ENCODE measurements at regions not wholly inside any gene's neighbourhood (a gene's known extent, or its start where the extent isn't known, plus 50 kb on each side); places are given as distances from the start of the nearest gene placed in this dataset.

GRCh38 chr10:36519909-36520308, 605.5 kb upstream of the ANKRD30A start:
- DNase-seq (ENCODE audit: low read depth, low spot score) (no peak), ATAC-seq (no peak)
- Histone ChIP-seq H2AFZ (ENCODE audit: low read depth, low read length, poor library complexity, severe bottlenecking) (no peak overlapping the region), H4K20me1 (ENCODE audit: insufficient read depth) (no peaks in the 10 kb centered on the region), H3K4me1 (ENCODE audit: control insufficient read depth in 1 of 2, insufficient read depth in 2 of 2, low read length in 2 of 2) (no peaks in the 10 kb centered on the region), H3K4me2 (ENCODE audit: low read length) (no peak overlapping the region), H3K27ac (ENCODE audit: low read depth, low read length) (no peak overlapping the region), H3K9ac (ENCODE audit: low read length) (no peak overlapping the region), H3K36me3 (ENCODE audit: control insufficient read depth in 1 of 2, insufficient read depth in 2 of 2, low read length in 2 of 2) (no peaks in the 10 kb centered on the region), H3K79me2 (ENCODE audit: insufficient read depth, low read length) (no peaks in the 10 kb centered on the region), H3K4me3 (replicated peaks in 1 of 2; ENCODE audit: low read depth in 1 of 2, low read length in 2 of 2) (no peak overlapping the region), H3K27me3 (ENCODE audit: insufficient read depth, low read length) (no peaks in the 10 kb centered on the region), H3K9me2 (ENCODE audit: insufficient read depth) (no peaks in the 10 kb centered on the region), H3K9me3 (ENCODE audit: control insufficient read depth in 1 of 2, insufficient read depth in 1 of 2, low read depth in 1 of 2, low read length in 2 of 2) (peaks cover 0 to 15% of the 10 kb centered on the region in 2 experiments; a peak in 2 of 4 replicates)
- CTCF ChIA-PET, result no interaction called here
- TF ChIP-seq RAD21 (IDR thresholded peaks at IDR 0.05; ENCODE audit: low read depth) (no peak), ATF3 (IDR thresholded peaks at IDR 0.05) (no peak), EZH2 (IDR thresholded peaks at IDR 0.05) (no peak)
- BruUV-seq (replicated peaks), result no TSS peak
- intact Hi-C loops (cut with micrococcal nuclease), result no loop called here
- POLR2A ChIA-PET, result no interaction called here
- RAD21 ChIA-PET (ENCODE audit: low non-redundant PET in 1 of 2, low total read pairs in 2 of 2, uncharacterized antibody in 2 of 2, unreplicated experiment in 2 of 2), result no interaction called here

GRCh38 chr10:36516281-36516680, 609.1 kb upstream of the ANKRD30A start:
- H3K36me3 ChIP-seq (ENCODE audit: control insufficient read depth in 1 of 2, insufficient read depth in 2 of 2, low read length in 2 of 2), result no peaks in the 10 kb centered on the region
- H4K20me1 ChIP-seq (ENCODE audit: insufficient read depth), result no peaks in the 10 kb centered on the region
- H3K4me2 ChIP-seq (ENCODE audit: low read length), result no peak overlapping the region
- H3K79me2 ChIP-seq (ENCODE audit: insufficient read depth, low read length), result no peaks in the 10 kb centered on the region
- H3K27ac ChIP-seq (ENCODE audit: low read depth, low read length), result no peak overlapping the region
- TF ChIP-seq ZBTB33 (IDR thresholded peaks at IDR 0.05; ENCODE audit: extremely low read depth, insufficient replicate concordance, low read length) (no peak), POLR2A (IDR thresholded peaks at IDR 0.05; ENCODE audit: borderline replicate concordance, extremely low read depth, insufficient read depth, insufficient read length) (no peak), RAD21 (IDR thresholded peaks at IDR 0.05; ENCODE audit: low read depth) (no peak), ATF3 (IDR thresholded peaks at IDR 0.05) (no peak), TCF7L2 (IDR thresholded peaks at IDR 0.05; ENCODE audit: borderline replicate concordance, extremely low read depth, insufficient read depth, insufficient read length) (no peak), FOSL1 (IDR thresholded peaks at IDR 0.05; ENCODE audit: low read depth) (no peak), ELF1 (IDR thresholded peaks at IDR 0.05; ENCODE audit: borderline replicate concordance, low read depth) (no peak), ZFX (IDR thresholded peaks at IDR 0.05) (no peak), EGR1 (IDR thresholded peaks at IDR 0.05; ENCODE audit: low read depth) (no peak), SIN3A (IDR thresholded peaks at IDR 0.05; ENCODE audit: low read depth) (no peak)
- no TSS peak for BruUV-seq (replicated peaks)
- no peaks in the 10 kb centered on the region for H3K4me1 ChIP-seq (ENCODE audit: control insufficient read depth in 1 of 2, insufficient read depth in 2 of 2, low read length in 2 of 2)
- H3K9ac ChIP-seq (ENCODE audit: low read length), result no peak overlapping the region
- ChIA-PET POLR2A (no interaction called here), CTCF (no interaction called here), RAD21 (ENCODE audit: low non-redundant PET in 1 of 2, low total read pairs in 2 of 2, uncharacterized antibody in 2 of 2, unreplicated experiment in 2 of 2) (no interaction called here)
- no peak overlapping the region for H3K4me3 ChIP-seq (replicated peaks in 1 of 2; ENCODE audit: low read depth in 1 of 2, low read length in 2 of 2)
- intact Hi-C loops (cut with micrococcal nuclease), result no loop called here
- H3K27me3 ChIP-seq (ENCODE audit: insufficient read depth, low read length), result no peaks in the 10 kb centered on the region
- no peak for ATAC-seq
- no peak overlapping the region for H2AFZ ChIP-seq (ENCODE audit: low read depth, low read length, poor library complexity, severe bottlenecking)
- peaks cover 0 to 18% of the 10 kb centered on the region in 2 experiments; a peak in 2 of 4 replicates for H3K9me3 ChIP-seq (ENCODE audit: control insufficient read depth in 1 of 2, insufficient read depth in 1 of 2, low read depth in 1 of 2, low read length in 2 of 2)
- H3K9me2 ChIP-seq (ENCODE audit: insufficient read depth), result no peaks in the 10 kb centered on the region
- DNase-seq (ENCODE audit: low read depth, low spot score), result no peak
